UCSD-AML1 (cell line): ENCODE measurements at regions not wholly inside any gene's neighbourhood (a gene's known extent, or its start where the extent isn't known, plus 50 kb on each side); places are given as distances from the start of the nearest gene placed in this dataset.

ENCODE experiments used
- DNase-seq: peaks from one replicate; lab custom pipeline; 2025; ENCODE audit not compliant: unreplicated experiment; lab: John Stamatoyannopoulos, UW

DNA sequence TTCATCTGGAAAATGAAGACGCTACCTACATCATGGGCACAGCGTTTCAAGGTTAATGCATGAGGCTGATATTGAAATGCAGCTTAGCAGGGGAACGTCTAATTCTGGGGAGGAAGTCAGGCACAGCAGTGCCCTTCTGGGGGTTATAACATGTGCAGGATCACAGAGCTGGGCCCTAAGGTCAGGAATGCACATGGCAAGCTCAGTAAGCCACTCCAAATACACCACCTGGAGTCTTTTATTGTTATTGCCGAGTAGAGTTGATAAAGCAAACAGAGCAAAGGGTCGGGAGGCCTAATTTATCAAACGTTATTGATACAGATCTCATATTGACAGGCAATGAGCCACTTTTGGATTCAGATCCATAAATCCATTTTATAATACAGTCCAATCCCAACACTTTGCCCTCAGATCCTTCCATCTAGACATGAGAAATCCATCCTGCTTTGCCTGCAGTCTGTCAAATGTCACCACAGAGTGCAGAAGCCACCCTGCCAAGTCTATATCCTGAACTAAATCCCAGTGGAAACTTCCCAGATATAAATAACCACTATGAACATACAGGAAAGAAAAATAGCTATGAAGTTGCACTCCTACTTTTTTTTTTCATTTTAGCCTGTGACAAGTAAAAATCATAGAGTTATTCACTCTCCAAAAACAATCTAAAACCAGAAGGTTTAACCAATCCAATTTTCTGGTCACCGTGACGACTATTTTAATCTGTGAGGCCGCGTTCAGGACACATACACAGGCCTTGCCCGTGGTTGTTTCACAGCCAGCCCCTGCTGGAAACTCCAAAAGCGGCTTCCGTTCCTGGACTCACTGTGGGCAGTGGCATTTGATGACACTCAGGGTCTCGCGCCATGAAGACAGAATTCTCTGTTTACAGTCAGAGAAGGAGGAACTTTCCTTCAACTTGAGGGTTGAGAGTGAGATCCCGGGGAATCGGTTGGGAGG, 335.4 kb downstream of the DHX15 start:
- no peak for DNase-seq

- no peak for DNase-seq
Measured at GRCh38 chr4:24245491-24245820, 338.9 kb downstream of the DHX15 start.

- no peak for DNase-seq
Measured at GRCh38 chr4:24244663-24245490, 339.5 kb downstream of the DHX15 start.

- no peak for DNase-seq
Measured at GRCh38 chr4:24243641-24244040, 340.7 kb downstream of the DHX15 start.

DNA sequence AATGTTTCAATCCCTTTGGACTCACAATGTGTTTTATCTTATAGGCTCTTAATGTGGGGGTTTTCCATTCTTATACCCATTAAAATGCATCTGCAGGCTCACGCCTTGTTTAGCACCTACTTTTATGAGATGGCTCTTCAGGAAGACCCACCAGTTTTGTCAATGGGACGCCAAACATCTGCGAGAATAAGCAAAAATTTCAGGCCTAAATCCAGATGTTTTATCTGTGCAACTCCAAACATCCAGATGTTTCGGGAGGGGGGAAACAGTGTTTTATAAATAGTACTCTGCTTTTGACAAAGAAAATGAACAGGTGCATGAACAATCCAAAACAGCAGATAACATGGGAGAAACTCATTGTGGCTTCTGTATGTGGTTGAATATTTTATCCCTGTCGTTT, 342.8 kb downstream of the DHX15 start:
- DNase-seq, result no peak

GRCh38 chr4:24240655-24241054, 343.7 kb downstream of the DHX15 start:
- DNase-seq, result no peak

GRCh38 chr4:24237709-24238108, 346.6 kb downstream of the DHX15 start:
- no peak for DNase-seq

DNA sequence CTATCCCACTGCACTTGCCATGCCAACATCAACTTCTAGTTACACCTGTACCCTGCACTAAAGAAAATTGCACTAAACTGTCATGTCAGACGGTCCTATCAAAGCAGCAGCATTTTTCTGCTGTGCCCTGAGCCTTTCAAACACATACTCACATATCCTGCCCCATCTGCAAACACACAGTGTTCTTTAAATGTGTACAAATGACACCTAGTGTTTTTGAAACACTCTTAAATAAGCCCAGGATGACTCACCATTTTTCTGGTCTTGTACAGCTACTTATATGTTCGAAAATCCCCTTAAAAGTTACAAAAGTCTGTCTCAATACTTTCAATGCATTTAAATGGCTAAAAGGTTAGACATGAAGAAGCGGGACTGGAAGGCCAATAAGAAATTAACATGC, 346.7 kb upstream of the PPARGC1A start:
- DNase-seq, result no peak

- DNase-seq, result no peak
Measured at GRCh38 chr4:24236120-24236519, 346.3 kb upstream of the PPARGC1A start.

DNA sequence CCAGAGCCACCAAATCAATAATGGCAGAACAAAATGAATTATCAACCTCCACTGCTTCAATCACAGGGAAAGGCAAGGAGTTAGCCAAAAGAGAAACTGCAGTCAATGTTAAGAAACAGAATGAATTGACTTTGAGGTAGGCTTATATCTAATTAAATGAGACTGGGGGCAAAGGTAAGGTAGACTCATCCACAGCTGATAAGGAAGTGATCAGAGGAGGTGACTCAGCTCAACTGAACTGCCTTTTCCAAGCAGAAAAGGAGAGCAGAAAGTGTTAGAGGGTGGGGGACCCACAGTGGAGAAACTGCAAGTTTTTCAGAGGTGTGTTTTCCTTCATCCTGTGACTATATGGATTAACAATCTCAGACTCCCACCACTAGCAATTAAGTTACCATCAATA, 345.8 kb upstream of the PPARGC1A start:
- DNase-seq, result no peak

DNA sequence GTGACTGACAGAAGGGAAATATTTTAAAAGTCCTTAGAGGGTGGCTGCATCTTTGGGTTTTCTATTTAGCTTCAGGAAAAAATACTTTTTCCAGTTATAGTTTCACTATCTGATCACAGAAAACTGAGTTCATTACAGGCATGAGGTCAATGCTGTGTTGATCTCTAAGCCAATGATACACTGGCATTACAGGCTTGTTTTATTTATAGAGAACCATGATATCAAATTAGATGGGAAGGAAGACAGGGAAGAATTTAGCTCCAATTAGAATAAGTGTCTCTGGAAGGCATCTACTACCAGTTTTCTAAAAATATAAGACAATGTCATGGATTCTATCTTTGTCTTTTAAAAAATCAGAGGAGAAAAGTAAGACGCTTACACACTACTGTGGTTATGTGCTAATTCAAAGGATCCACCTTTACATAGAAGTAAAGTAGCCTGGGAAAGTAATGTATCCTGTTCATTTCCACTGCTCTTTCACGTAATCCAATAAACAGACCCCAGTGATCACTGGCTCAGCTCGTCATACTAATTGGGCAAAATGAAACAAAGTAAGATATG, 344.5 kb upstream of the PPARGC1A start:
- DNase-seq, result no peak

DNA sequence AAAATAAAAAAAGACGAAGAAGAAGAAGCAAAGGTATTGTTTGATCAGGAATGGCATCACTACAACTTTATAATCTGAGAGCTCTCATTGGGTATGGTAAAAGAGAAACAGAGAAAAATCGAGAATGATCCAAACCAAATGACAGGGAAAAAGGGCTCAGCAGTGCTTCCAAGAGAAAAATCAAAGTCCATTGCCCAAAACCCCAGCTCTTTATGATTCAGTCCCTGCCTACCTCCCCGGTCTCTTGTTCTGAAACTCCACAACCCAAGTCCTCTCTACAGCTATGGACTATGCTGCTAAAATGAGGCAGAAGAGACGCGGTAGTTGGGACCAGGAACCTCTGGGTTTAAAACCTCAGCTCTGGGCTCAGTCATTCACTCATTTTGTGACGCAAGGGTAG, 341.1 kb upstream of the PPARGC1A start:
- DNase-seq, result no peak

DNA sequence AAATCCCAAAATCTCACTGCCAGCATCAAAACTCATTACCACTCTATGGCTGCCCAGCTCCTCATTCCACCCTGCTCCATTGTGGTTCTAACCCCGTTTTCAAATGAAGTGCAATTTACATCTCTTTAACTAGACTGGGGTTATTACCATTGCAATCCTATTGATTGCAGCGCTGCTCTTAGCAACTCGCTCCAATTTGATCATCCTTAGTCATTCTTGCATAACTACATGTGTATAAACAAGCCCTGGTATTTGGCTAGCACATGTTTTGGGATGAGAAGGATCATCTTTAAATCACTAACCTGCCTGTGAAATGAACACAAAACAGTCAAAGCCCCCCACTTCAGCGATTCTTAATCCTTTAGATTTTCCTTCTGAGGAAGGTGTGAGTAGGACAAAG, 340.1 kb upstream of the PPARGC1A start:
- no peak for DNase-seq

DNA sequence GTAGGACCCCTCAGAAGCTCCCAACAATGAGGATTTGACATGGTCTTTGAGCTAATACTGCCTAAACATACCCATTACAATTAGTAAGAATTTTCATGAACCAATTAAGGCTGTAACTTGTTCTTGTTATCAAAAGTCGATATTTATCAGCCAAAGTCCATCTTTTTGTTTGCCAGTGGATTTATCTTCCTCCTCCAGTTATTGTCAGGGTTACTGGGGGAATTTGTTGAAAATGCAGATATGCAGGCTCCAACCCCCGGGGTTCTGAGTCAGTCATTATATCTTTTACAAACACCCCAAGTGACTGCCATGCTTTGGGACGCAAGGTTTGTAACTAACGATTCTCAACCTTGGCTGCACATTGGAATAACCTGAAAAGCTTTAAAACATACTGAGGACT, 338.8 kb upstream of the PPARGC1A start:
- no peak for DNase-seq

GRCh38 chr4:24226667-24227066, 336.8 kb upstream of the PPARGC1A start:
- no peak for DNase-seq

- DNase-seq, result no peak
Measured at GRCh38 chr4:24226023-24226422, 336.2 kb upstream of the PPARGC1A start.

- DNase-seq, result no peak
Measured at GRCh38 chr4:24224446-24224845, 334.6 kb upstream of the PPARGC1A start.

- no peak for DNase-seq
Measured at GRCh38 chr4:24219209-24219608, 329.4 kb upstream of the PPARGC1A start.

DNA sequence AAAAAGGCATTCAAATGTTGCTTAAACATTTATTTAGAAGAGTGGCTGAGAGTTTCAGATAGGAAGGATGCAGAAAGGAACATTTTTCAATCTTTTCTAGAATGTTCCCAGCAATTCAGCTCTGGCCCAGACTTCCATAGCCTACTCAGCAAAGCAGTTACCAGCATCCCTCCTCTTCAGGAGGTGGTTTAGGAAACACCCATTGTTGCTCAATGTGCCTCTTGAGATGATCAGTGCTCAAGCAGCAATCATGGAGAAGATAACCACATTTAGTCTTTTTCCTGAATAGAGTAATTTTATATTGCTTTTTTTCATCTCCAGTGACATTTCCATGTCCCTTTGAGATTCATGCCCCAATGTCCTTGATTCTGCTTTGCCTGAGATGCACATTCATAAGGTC, 328.7 kb upstream of the PPARGC1A start:
- DNase-seq, result no peak

GRCh38 chr4:24214796-24215195, 324.9 kb upstream of the PPARGC1A start:
- no peak for DNase-seq

GRCh38 chr4:24213961-24214360, 324.1 kb upstream of the PPARGC1A start:
- no peak for DNase-seq

GRCh38 chr4:24212642-24213041, 322.8 kb upstream of the PPARGC1A start:
- DNase-seq, result no peak
